Natural killer cell treated with Interleukin-12 subunit alpha and Interleukin-12 subunit beta and Interleukin-15 and Interleukin-18, amount 100 ng/mL, for 72 hours (primary cell): ENCODE measurements at regions not wholly inside any gene's neighbourhood (a gene's known extent, or its start where the extent isn't known, plus 50 kb on each side); places are given as distances from the start of the nearest gene placed in this dataset.
"Not testable (repeated sequence)": the region's sequence is repeated elsewhere in the genome, so short reads cannot be mapped to it uniquely, and the experiment has no call there.

Experiments
- ATAC-seq, 2 donors: fragments of 150-1000 bp; cut with Tn5 transposase in 1 of 2; sonication (Bioruptor Pico), chemical (Tn5 transposase) in 1 of 2; 2 replicates each; pipeline ENCODE4 v1.10.0; 2021
- DNase-seq: peaks from one replicate; pipeline ENCODE4 v3.0.0; 2022; ENCODE audit warnings: low spot score
- H3K27ac Mint-ChIP-seq, 2 donors: 1 replicate in 1 of 2; 2 replicates in 1 of 2; pipeline ENCODE4 v1.8.0; 2022; ENCODE audit warnings: mixed read lengths in 2 of 2, mild to moderate bottlenecking in 1 of 2, moderate library complexity in 1 of 2
- H3K27me3 Mint-ChIP-seq, 2 donors: 1 replicate in 1 of 2; 2 replicates in 1 of 2; pipeline ENCODE4 v1.8.0; 2022; ENCODE audit warnings: mixed read lengths in 2 of 2
- H3K36me3 Mint-ChIP-seq: one replicate; pipeline ENCODE4 v1.8.0; 2022; ENCODE audit warnings: mixed read lengths
- H3K4me1 Mint-ChIP-seq, 2 donors: 1 replicate in 1 of 2; 2 replicates in 1 of 2; pipeline ENCODE4 v1.8.0; 2022; ENCODE audit warnings: low read depth in 2 of 2, mixed read lengths in 2 of 2, mild to moderate bottlenecking in 1 of 2
- H3K4me3 Mint-ChIP-seq: one replicate; pipeline ENCODE4 v1.8.0; 2022; ENCODE audit warnings: mixed read lengths
- H3K9me3 Mint-ChIP-seq: 2 replicates; pipeline ENCODE4 v1.8.0; 2022; ENCODE audit warnings: mixed read lengths

DNA sequence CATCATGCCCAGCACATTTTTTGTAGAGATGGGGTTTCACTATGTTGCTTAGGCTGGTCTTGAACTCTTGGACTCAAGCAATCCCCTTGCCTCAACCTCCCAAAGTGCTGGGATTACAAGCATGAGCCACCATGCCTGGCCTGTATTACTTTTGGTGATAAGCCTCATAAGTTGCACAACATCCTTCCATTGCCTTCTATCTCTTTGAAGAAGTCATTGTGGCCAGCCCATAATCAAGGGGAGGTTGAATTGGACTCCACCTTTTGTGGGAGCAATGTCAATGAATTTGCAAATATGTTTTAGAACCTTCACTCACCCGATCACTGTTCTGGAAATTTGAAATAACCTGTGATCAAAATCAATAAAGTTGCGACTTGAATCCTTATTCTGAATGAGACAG, 104.3 kb upstream of the CLINT1 start:
- Mint-ChIP-seq H3K4me3 (no peak overlapping the region), H3K27me3 (peaks cover 0 to 11% of the 10 kb centered on the region in 2 donors), H3K27ac (no peak overlapping the region), H3K36me3 (no peaks in the 10 kb centered on the region), H3K4me1 (no peaks in the 10 kb centered on the region), H3K9me3 (no peaks in the 10 kb centered on the region)
- ATAC-seq = no peak
- DNase-seq = no peak

DNA sequence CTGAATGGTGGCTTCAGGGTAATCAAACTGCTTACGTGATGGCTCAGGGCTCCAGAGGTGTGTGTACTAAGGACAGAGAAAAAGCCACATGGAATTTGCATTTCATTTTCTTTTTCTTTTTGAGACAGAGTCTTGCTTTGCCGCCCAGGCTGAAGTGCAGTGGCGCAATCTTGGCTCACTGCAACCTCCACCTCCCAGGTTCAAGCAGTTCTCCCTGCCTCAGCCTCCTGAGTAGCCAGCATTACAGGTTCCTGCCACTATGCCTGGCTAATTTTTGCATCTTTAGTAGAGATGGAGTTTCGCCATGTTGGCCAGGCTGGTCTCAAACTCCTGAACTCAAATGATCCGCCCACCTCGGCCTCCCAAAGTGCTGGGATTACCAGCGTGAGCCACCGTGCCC, 103.7 kb upstream of the CLINT1 start:
- H3K27me3 Mint-ChIP-seq = peaks cover 0 to 11% of the 10 kb centered on the region in 2 donors
- not testable (repeated sequence) for H3K4me1 Mint-ChIP-seq, H3K36me3 Mint-ChIP-seq, DNase-seq, H3K4me3 Mint-ChIP-seq, H3K27ac Mint-ChIP-seq, H3K9me3 Mint-ChIP-seq, ATAC-seq

- H3K27ac Mint-ChIP-seq = no peak overlapping the region
- no peaks in the 10 kb centered on the region for H3K36me3 Mint-ChIP-seq
- H3K9me3 Mint-ChIP-seq = no peaks in the 10 kb centered on the region
- no peak for ATAC-seq
- no peak for DNase-seq
- H3K4me3 Mint-ChIP-seq = no peak overlapping the region
- H3K27me3 Mint-ChIP-seq = peaks cover 6 to 14% of the 10 kb centered on the region in 2 donors
- no peaks in the 10 kb centered on the region for H3K4me1 Mint-ChIP-seq
Measured at GRCh38 chr5:157961896-157962590, 103.1 kb upstream of the CLINT1 start.

GRCh38 chr5:157961176-157961575, 102.2 kb upstream of the CLINT1 start:
- Mint-ChIP-seq H3K4me3 (no peak overlapping the region), H3K27ac (no peak overlapping the region), H3K36me3 (no peaks in the 10 kb centered on the region), H3K4me1 (no peaks in the 10 kb centered on the region), H3K27me3 (peaks cover 12 to 21% of the 10 kb centered on the region in 2 donors), H3K9me3 (no peaks in the 10 kb centered on the region)
- ATAC-seq = no peak
- DNase-seq = no peak

DNA sequence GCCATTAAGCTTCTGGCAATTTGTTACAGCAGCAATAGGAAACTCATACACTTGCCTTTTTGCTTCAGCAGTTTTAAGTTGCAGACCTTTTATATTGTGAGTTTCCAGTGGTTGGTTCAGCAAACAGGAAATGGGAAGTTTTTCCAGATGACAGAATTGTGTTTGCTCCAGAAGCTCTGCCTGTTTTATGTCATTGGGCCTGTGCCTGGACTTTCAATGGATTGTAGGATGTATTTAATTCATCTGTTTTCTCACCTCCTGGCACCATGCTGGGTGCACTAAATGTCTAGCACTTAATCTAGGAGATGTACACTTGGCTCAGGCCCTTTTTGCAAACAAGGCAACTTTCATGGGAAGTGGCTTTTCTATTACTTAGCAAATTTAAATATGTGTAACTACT, 100.4 kb upstream of the CLINT1 start:
- Mint-ChIP-seq H3K4me1 (no peaks in the 10 kb centered on the region), H3K4me3 (no peak overlapping the region), H3K27ac (no peak overlapping the region), H3K27me3 (peaks cover 12 to 26% of the 10 kb centered on the region in 2 donors), H3K36me3 (no peaks in the 10 kb centered on the region), H3K9me3 (no peaks in the 10 kb centered on the region)
- DNase-seq (no peak), ATAC-seq (no peak)

GRCh38 chr5:157956271-157956885, 97.4 kb upstream of the CLINT1 start:
- no peak overlapping the region for H3K27ac Mint-ChIP-seq
- H3K36me3 Mint-ChIP-seq = no peaks in the 10 kb centered on the region
- ATAC-seq = no peak
- no peaks in the 10 kb centered on the region for H3K4me1 Mint-ChIP-seq
- no peak for DNase-seq
- no peak overlapping the region for H3K4me3 Mint-ChIP-seq
- no peaks in the 10 kb centered on the region for H3K9me3 Mint-ChIP-seq
- H3K27me3 Mint-ChIP-seq = peaks cover 27 to 32% of the 10 kb centered on the region in 2 donors

DNA sequence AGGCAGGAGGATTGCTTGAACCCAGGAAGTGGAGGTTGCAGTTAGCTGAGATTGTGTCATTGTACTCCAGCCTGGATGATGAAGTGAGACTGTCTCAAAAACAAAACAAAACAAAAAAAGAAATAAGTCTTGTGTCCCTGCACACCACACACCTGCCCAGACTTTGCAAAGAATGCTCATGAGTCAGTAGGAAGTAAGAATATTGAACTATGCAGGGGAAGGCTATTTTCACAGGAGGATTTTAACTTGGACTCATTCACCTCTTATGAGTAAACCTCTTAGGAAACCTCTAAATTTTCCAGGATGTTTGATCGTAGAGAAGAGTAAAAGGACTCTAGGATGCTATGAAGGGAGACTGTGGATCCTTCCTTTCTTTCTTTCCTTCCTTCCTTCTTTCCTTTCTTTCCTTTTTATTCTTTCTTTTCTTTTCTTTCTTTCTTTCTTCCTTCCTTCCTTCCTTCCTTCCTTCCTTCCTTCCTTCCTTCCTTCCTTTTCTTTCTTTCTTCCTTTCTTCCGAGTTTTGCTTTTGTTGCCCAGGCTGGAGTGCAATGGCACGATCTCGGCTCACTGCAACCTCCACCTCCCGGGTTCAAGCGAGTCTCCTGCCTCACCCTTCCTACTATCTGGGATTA, 96.7 kb upstream of the CLINT1 start:
- H3K9me3 Mint-ChIP-seq = no peaks in the 10 kb centered on the region
- H3K27ac Mint-ChIP-seq = no peak overlapping the region

GRCh38 chr5:157952374-157952685, 93.4 kb upstream of the CLINT1 start:
- Mint-ChIP-seq H3K27ac (no peak overlapping the region), H3K36me3 (no peaks in the 10 kb centered on the region), H3K4me1 (peaks cover 4 to 6% of the 10 kb centered on the region in 2 donors), H3K27me3 (peaks cover 24 to 48% of the 10 kb centered on the region in 2 donors), H3K9me3 (no peaks in the 10 kb centered on the region), H3K4me3 (no peak overlapping the region)
- no peak for DNase-seq
- no peak for ATAC-seq

More for the DNA sequence above, 96.7 kb upstream of the CLINT1 start:
- Mint-ChIP-seq H3K27me3 (peaks cover 26 to 27% of the 10 kb centered on the region in 2 donors), H3K4me1 (no peaks in the 10 kb centered on the region), H3K36me3 (no peaks in the 10 kb centered on the region), H3K4me3 (no peak overlapping the region)
- DNase-seq (no peak), ATAC-seq (no peak)

DNA sequence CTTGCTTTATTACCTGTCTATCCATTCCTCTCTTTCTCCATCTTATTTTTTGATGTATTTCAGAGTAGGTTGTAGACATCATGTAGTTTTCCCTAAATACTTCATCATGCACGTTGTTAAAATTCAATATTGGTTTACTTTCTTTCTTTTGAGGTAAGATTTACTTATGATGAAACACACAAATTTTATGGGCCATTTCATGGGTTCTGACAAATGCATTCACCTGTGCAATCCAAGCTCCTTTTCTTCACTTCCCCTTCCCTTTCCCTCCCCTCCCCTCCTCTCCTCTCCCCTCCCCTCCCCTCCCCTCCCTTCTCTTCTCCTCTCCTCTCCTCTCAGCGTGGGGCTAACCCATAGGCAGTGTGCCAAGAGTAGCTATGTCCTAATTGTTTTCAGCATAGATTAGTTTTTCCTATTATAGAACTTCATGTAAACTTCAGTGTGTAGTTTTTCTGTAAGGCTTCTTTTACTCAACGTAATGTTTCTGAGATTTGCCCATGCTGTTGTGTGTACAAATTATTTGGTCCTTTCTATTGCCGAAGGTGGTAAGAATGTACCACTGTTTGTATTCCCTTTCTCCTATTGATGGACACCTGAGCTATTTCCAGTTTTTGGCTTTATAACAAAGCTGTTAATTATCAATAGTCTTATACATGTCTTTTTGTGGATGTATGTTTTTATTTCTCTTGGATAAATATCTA, 92.9 kb upstream of the CLINT1 start:
- ATAC-seq (no peak), DNase-seq (no peak)
- no peak overlapping the region for H3K27ac Mint-ChIP-seq
- H3K27me3 Mint-ChIP-seq = peaks cover 21 to 44% of the 10 kb centered on the region in 2 donors
- H3K9me3 Mint-ChIP-seq = no peaks in the 10 kb centered on the region
- H3K4me1 Mint-ChIP-seq = peaks cover 4 to 6% of the 10 kb centered on the region in 2 donors
- H3K4me3 Mint-ChIP-seq = no peak overlapping the region
- no peaks in the 10 kb centered on the region for H3K36me3 Mint-ChIP-seq

DNA sequence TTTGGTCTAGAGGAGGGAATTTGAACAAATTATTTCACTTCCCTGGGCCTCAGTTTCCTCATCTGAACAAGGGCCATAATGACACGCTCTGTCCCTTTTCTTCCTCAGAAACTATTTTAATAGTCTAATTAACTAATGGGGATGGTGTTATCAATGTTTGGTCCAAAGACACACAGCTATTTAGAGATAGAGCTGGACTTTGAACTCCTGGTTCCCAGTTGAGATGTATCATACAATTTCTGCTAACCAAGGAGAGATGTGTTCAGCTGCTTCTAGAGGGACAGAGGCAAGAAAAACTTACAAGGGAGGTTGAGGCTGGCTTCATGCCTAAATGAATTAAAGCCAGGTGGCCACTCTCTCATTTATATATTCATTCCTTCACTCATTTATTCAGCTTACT, 90.6 kb upstream of the CLINT1 start:
- Mint-ChIP-seq H3K27me3 (peaks cover 12 to 40% of the 10 kb centered on the region in 2 donors), H3K27ac (no peak overlapping the region)

GRCh38 chr5:157948738-157949410, 89.9 kb upstream of the CLINT1 start:
- no peaks in the 10 kb centered on the region for H3K9me3 Mint-ChIP-seq
- no peaks in the 10 kb centered on the region for H3K36me3 Mint-ChIP-seq
- peaks cover 4 to 6% of the 10 kb centered on the region in 2 donors for H3K4me1 Mint-ChIP-seq
- H3K27ac Mint-ChIP-seq = no peak overlapping the region
- ATAC-seq (peak; percentile 85), DNase-seq (peak; percentile 62)
- H3K4me3 Mint-ChIP-seq = peak overlapping the region; percentile 31
- H3K27me3 Mint-ChIP-seq = peaks cover 12 to 40% of the 10 kb centered on the region in 2 donors

More for the DNA sequence above, 90.6 kb upstream of the CLINT1 start:
- no peak for ATAC-seq
- no peaks in the 10 kb centered on the region for H3K36me3 Mint-ChIP-seq
- H3K4me3 Mint-ChIP-seq = no peak overlapping the region
- DNase-seq = no peak
- H3K4me1 Mint-ChIP-seq = peaks cover 4 to 6% of the 10 kb centered on the region in 2 donors
- no peaks in the 10 kb centered on the region for H3K9me3 Mint-ChIP-seq

- Mint-ChIP-seq H3K4me1 (peaks cover 4 to 6% of the 10 kb centered on the region in 2 donors), H3K36me3 (no peaks in the 10 kb centered on the region), H3K9me3 (no peaks in the 10 kb centered on the region), H3K27me3 (peaks cover 7 to 31% of the 10 kb centered on the region in 2 donors), H3K4me3 (no peak overlapping the region), H3K27ac (no peak overlapping the region)
- ATAC-seq (no peak), DNase-seq (no peak)
Measured at GRCh38 chr5:157947156-157947555, 88.2 kb upstream of the CLINT1 start.

- not testable (repeated sequence) for H3K4me1 Mint-ChIP-seq, H3K4me3 Mint-ChIP-seq, DNase-seq, H3K9me3 Mint-ChIP-seq, H3K36me3 Mint-ChIP-seq, H3K27ac Mint-ChIP-seq, ATAC-seq
- H3K27me3 Mint-ChIP-seq = peaks cover 3 to 24% of the 10 kb centered on the region in 2 donors
Measured at GRCh38 chr5:157945822-157946221, 86.9 kb upstream of the CLINT1 start.
